Gastroesophageal sphincter (tissue), 4 donors: ENCODE measurements at regions not wholly inside any gene's neighbourhood (a gene's known extent, or its start where the extent isn't known, plus 50 kb on each side); places are given as distances from the start of the nearest gene placed in this dataset.

Source experiments
- ATAC-seq: fragments of 150-250 bp; one replicate; pipeline ENCODE4 v1.9.1; 2016; ENCODE audit warnings: mild to moderate bottlenecking, moderate library complexity
- H3K27ac ChIP-seq, 4 donors: fragments of 200-600 bp; sonication (generic) in 3 of 4; 1 replicate in 3 of 4; 2 replicates in 1 of 4; pipeline ENCODE4 v1.5.1; 2016 to 2019
- H3K27me3 ChIP-seq: fragments of 200-600 bp; sonication (generic); one replicate; pipeline ENCODE4 v1.5.1; 2019
- H3K36me3 ChIP-seq, 2 donors: fragments of 200-600 bp; sonication (generic); one replicate each; pipeline ENCODE4 v1.5.1; 2019; ENCODE audit warnings: control low read depth in 1 of 2
- H3K4me1 ChIP-seq, 3 donors: fragments of 200-600 bp; sonication (generic); 1 replicate in 2 of 3; 2 replicates in 1 of 3; pipeline ENCODE4 v1.5.1; 2016 to 2019; ENCODE audit warnings: control low read depth in 2 of 3
- H3K4me3 ChIP-seq, 2 donors: fragments of 200-600 bp; sonication (generic); one replicate each; pipeline ENCODE4 v1.5.1; 2019; ENCODE audit warnings: mild to moderate bottlenecking in 1 of 2, moderate library complexity in 1 of 2
- H3K9me3 ChIP-seq, 3 donors: fragments of 200-600 bp; sonication (generic); one replicate each; pipeline ENCODE4 v1.5.1; 2017 to 2019; ENCODE audit warnings: control low read depth in 2 of 3
- CTCF ChIP-seq, 4 experiments: fragments of 200-600 bp in 2 of 4; fragments of 450-650 bp in 2 of 4; sonication (generic) in 1 of 4; IDR thresholded peaks; one replicate each; pipeline ENCODE4 v1.5.1; 2017 to 2019; ENCODE audit warnings: antibody characterized with exemption in 4 of 4, mild to moderate bottlenecking in 2 of 4, moderate library complexity in 2 of 4
- EP300 ChIP-seq: sonication (generic); formaldehyde crosslinking; IDR thresholded peaks from one replicate; pipeline ENCODE4 v1.6.1; 2017; ENCODE audit warnings: antibody characterized with exemption, mild to moderate bottlenecking
- POLR2A ChIP-seq, 2 donors: fragments of 450-650 bp; IDR thresholded peaks; one replicate each; pipeline ENCODE4 v1.6.1; 2017; ENCODE audit warnings: antibody characterized with exemption in 2 of 2, mild to moderate bottlenecking in 2 of 2, moderate library complexity in 1 of 2
- POLR2AphosphoS5 ChIP-seq: sonication (generic); formaldehyde crosslinking; IDR thresholded peaks from one replicate; pipeline ENCODE4 v1.6.1; 2017; ENCODE audit warnings: antibody characterized with exemption
- WGBS, 2 donors: methylation state at CpG; one replicate each; pipeline ENCODE4 v1.1.5; 2018; ENCODE audit warnings: low coverage in 1 of 2; 5-methylcytosine and 5-hydroxymethylcytosine counted together

GRCh38 chr5:79182141-79182540 is 53.8 kb upstream of the JMY start:
- H3K9me3 ChIP-seq = no peaks in the 10 kb centered on the region
- peak overlapping the region in 3 of 4 donors; percentile 45 to 64 (median 55) for H3K27ac ChIP-seq
- H3K4me1 ChIP-seq = peaks cover 3 to 45% (median 10%) of the 10 kb centered on the region in 3 donors
- H3K4me3 ChIP-seq = no peak overlapping the region
- H3K27me3 ChIP-seq = no peaks in the 10 kb centered on the region
- ATAC-seq = no peak
- TF ChIP-seq POLR2AphosphoS5 = no peak
- no peak for TF ChIP-seq EP300
- no peak for TF ChIP-seq CTCF (IDR thresholded peaks at IDR 0.05)
- no peak for TF ChIP-seq POLR2A (IDR thresholded peaks at IDR 0.05)
- H3K36me3 ChIP-seq = no peaks in the 10 kb centered on the region

GRCh38 chr5:79183011-79183410 is 52.9 kb upstream of the JMY start:
- ATAC-seq = no peak
- TF ChIP-seq EP300 = no peak
- no peak for TF ChIP-seq POLR2AphosphoS5
- TF ChIP-seq POLR2A (IDR thresholded peaks at IDR 0.05) = no peak
- no peak for TF ChIP-seq CTCF (IDR thresholded peaks at IDR 0.05)
- WGBS, 2 donors = 76 to 82% methylated on average over 5 of the region's 5 CpGs
- peaks cover 3 to 42% (median 10%) of the 10 kb centered on the region in 3 donors for H3K4me1 ChIP-seq
- no peaks in the 10 kb centered on the region for H3K27me3 ChIP-seq
- no peak overlapping the region for H3K4me3 ChIP-seq
- no peaks in the 10 kb centered on the region for H3K9me3 ChIP-seq
- no peaks in the 10 kb centered on the region for H3K36me3 ChIP-seq
- peak overlapping the region in 1 of 4 donors; percentile 3 for H3K27ac ChIP-seq

- ATAC-seq = no peak
- H3K4me1 ChIP-seq = peaks cover 3 to 42% (median 10%) of the 10 kb centered on the region in 3 donors
- TF ChIP-seq EP300 (no peak), POLR2A (IDR thresholded peaks at IDR 0.05) (no peak), CTCF (IDR thresholded peaks at IDR 0.05) (no peak), POLR2AphosphoS5 (no peak)
- 0 to 35% methylated on average over 1 of the region's 1 CpG for WGBS, 2 donors
- H3K4me3 ChIP-seq = no peak overlapping the region
- no peaks in the 10 kb centered on the region for H3K36me3 ChIP-seq
- H3K27ac ChIP-seq = peak overlapping the region in 1 of 4 donors; percentile 3
- H3K27me3 ChIP-seq = no peaks in the 10 kb centered on the region
- H3K9me3 ChIP-seq = no peaks in the 10 kb centered on the region
These were observed 52.3 kb upstream of the JMY start for GRCh38 chr5:79183617-79184016.

GRCh38 chr5:79186021-79186420 is 49.9 kb upstream of the JMY start:
- TF ChIP-seq POLR2AphosphoS5 (no peak), CTCF (IDR thresholded peaks at IDR 0.05) (no peak), POLR2A (IDR thresholded peaks at IDR 0.05) (no peak), EP300 (no peak)
- Histone ChIP-seq H3K36me3 (no peaks in the 10 kb centered on the region), H3K4me3 (no peak overlapping the region), H3K27ac (peak overlapping the region in 3 of 4 donors; percentile 42 to 68 (median 55)), H3K9me3 (no peaks in the 10 kb centered on the region), H3K27me3 (no peaks in the 10 kb centered on the region), H3K4me1 (peaks cover 3 to 50% (median 10%) of the 10 kb centered on the region in 3 donors)
- 56 to 82% methylated on average over 2 of the region's 2 CpGs for WGBS, 2 donors
- peak; percentile 56 for ATAC-seq
